ENCODE measurements at regions not wholly inside any gene's neighbourhood (a gene's known extent, or its start where the extent isn't known, plus 50 kb on each side); places are given as distances from the start of the nearest gene placed in this dataset.

- H3K4me1 ChIP-seq = no peaks in the 10 kb centered on the region
- DNase-seq = no peak
- no peaks in the 10 kb centered on the region for H3K36me3 ChIP-seq
- no peak overlapping the region for H3K4me3 ChIP-seq
- 65 to 69% methylated on average over 3 of the region's 3 CpGs for WGBS, 2 donors
- intact Hi-C loops (cut with DNase I) = no loop called here
- H3K27ac ChIP-seq = no peak overlapping the region
- H3K27me3 ChIP-seq = no peaks in the 10 kb centered on the region
- no peak for TF ChIP-seq CTCF (IDR thresholded peaks at IDR 0.05)
- no peak for TF ChIP-seq POLR2AphosphoS5 (IDR thresholded peaks at IDR 0.05)
- no peak for TF ChIP-seq POLR2A (IDR thresholded peaks at IDR 0.05)
- H3K9me3 ChIP-seq = no peaks in the 10 kb centered on the region
Observed at GRCh38 chr5:103667068-103667467, 104.5 kb upstream of the NUDT12 start.

GRCh38 chr5:103657301-103657700 is 94.7 kb upstream of the NUDT12 start:
- 91% methylated on average over 3 of the region's 3 CpGs for WGBS, 2 donors
- Histone ChIP-seq H3K27ac (no peak overlapping the region), H3K4me1 (no peaks in the 10 kb centered on the region), H3K27me3 (no peaks in the 10 kb centered on the region), H3K36me3 (no peaks in the 10 kb centered on the region), H3K9me3 (no peaks in the 10 kb centered on the region), H3K4me3 (no peak overlapping the region)
- no peak for DNase-seq
- TF ChIP-seq POLR2AphosphoS5 (IDR thresholded peaks at IDR 0.05) (no peak), EP300 (IDR thresholded peaks at IDR 0.05) (no peak), CTCF (IDR thresholded peaks at IDR 0.05) (no peak), POLR2A (IDR thresholded peaks at IDR 0.05) (no peak)
- intact Hi-C loops (cut with DNase I) = no loop called here

- H3K27ac ChIP-seq = no peak overlapping the region
- H3K4me3 ChIP-seq = no peak overlapping the region
- H3K4me1 ChIP-seq = no peaks in the 10 kb centered on the region
- no peaks in the 10 kb centered on the region for H3K36me3 ChIP-seq
- 93 to 95% methylated on average over 2 of the region's 2 CpGs for WGBS, 2 donors
- intact Hi-C loops (cut with DNase I) = no loop called here
- no peak for TF ChIP-seq CTCF (IDR thresholded peaks at IDR 0.05)
- TF ChIP-seq EP300 (IDR thresholded peaks at IDR 0.05) = no peak
- TF ChIP-seq POLR2A (IDR thresholded peaks at IDR 0.05) = no peak
- no peaks in the 10 kb centered on the region for H3K9me3 ChIP-seq
- no peaks in the 10 kb centered on the region for H3K27me3 ChIP-seq
- no peak for DNase-seq
Observed at GRCh38 chr5:103648086-103648485, 85.5 kb upstream of the NUDT12 start.

DNA sequence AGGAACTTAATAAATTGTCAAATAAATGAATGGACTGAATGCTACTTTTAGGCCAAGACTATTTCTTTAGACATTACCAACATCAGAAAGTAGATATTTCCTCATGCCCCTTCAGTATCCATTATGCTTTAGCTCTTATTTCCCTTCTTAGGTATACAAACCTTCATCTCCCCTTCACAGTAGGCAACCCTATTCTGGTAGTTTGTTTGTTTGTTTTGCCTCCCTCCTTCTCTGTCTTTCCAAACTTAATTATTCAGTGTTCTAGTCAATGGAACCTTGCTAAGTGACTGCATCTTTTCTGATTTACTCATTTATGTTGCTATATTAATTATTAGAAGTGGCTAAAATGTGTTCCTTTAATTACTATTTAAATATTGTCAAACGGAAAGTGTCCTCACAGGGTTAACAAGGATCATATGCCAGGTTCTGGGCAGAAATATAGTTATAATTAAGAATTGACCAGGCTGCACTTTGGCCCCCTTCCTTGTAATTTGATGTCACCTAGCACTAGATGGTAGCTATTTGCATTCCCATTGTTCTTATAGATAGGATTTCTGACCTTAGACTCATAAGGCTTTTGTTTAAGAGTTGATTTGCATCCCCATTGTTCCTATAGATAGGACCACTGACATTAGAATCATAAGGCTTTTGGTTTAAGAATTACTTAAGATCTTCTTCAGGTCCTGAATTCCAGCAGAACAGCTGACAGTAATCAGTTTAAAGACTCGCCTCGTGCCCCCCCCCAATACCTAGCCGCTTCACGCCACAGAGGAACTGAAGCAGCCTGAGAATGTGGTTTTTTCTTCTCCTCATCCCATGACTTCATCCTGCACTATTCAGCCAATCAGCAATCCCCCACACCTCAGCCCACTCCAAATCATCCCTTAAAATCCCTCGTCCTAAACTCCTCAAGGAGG is 84.4 kb upstream of the NUDT12 start:
- no peaks in the 10 kb centered on the region for H3K9me3 ChIP-seq
- H3K4me1 ChIP-seq = no peaks in the 10 kb centered on the region
- H3K36me3 ChIP-seq = no peaks in the 10 kb centered on the region
- TF ChIP-seq POLR2AphosphoS5 (IDR thresholded peaks at IDR 0.05) (no peak), EP300 (IDR thresholded peaks at IDR 0.05) (no peak), POLR2A (IDR thresholded peaks at IDR 0.05) (no peak), CTCF (IDR thresholded peaks at IDR 0.05) (no peak)
- no peak overlapping the region for H3K4me3 ChIP-seq
- no peak for DNase-seq
- intact Hi-C loops (cut with DNase I) = no loop called here
- no peak overlapping the region for H3K27ac ChIP-seq
- WGBS, 2 donors = 84 to 89% methylated on average over 6 of the region's 6 CpGs
- H3K27me3 ChIP-seq = no peaks in the 10 kb centered on the region

GRCh38 chr5:103645816-103646215 is 83.2 kb upstream of the NUDT12 start:
- no peaks in the 10 kb centered on the region for H3K4me1 ChIP-seq
- DNase-seq = no peak
- H3K27ac ChIP-seq = no peak overlapping the region
- WGBS, 2 donors = 98 to 99% methylated on average over 1 of the region's 1 CpG
- H3K27me3 ChIP-seq = no peaks in the 10 kb centered on the region
- no peaks in the 10 kb centered on the region for H3K9me3 ChIP-seq
- intact Hi-C loops (cut with DNase I) = no loop called here
- no peak for TF ChIP-seq EP300 (IDR thresholded peaks at IDR 0.05)
- no peak for TF ChIP-seq POLR2AphosphoS5 (IDR thresholded peaks at IDR 0.05)
- no peak for TF ChIP-seq POLR2A (IDR thresholded peaks at IDR 0.05)
- TF ChIP-seq CTCF (IDR thresholded peaks at IDR 0.05) = no peak
- H3K4me3 ChIP-seq = no peak overlapping the region
- no peaks in the 10 kb centered on the region for H3K36me3 ChIP-seq

Data from sigmoid colon (tissue), 6 donors.